ENCODE measurements at regions not wholly inside any gene's neighbourhood (a gene's known extent, or its start where the extent isn't known, plus 50 kb on each side); places are given as distances from the start of the nearest gene placed in this dataset.

- no peak for DNase-seq
- no peaks in the 10 kb centered on the region for H3K27me3 ChIP-seq (ENCODE audit: control insufficient read depth, insufficient read depth, low read length)
- H3K27ac ChIP-seq (ENCODE audit: low read length), result no peak overlapping the region
- no peaks in the 10 kb centered on the region for H3K36me3 ChIP-seq (ENCODE audit: control insufficient read depth, insufficient read depth, low read length)
- H3K9me3 ChIP-seq (replicated peaks; ENCODE audit: control insufficient read depth, low read depth, low read length), result no peaks in the 10 kb centered on the region
- H3K4me1 ChIP-seq (ENCODE audit: control insufficient read depth, insufficient read depth, low read length), result no peaks in the 10 kb centered on the region
- no peak overlapping the region for H3K4me3 ChIP-seq (ENCODE audit: low read length)
- WGBS (ENCODE audit: insufficient coverage), result 89% methylated on average over 1 of the region's 4 CpGs
These were observed 298.6 kb upstream of the DAB1 start for GRCh38 chr1:57722285-57722978.

- WGBS (ENCODE audit: insufficient coverage), result no CpG with 5 or more reads among the region's 2 CpGs
- no peaks in the 10 kb centered on the region for H3K36me3 ChIP-seq (ENCODE audit: control insufficient read depth, insufficient read depth, low read length)
These were observed 297.1 kb upstream of the DAB1 start for GRCh38 chr1:57721001-57721400.

DNA sequence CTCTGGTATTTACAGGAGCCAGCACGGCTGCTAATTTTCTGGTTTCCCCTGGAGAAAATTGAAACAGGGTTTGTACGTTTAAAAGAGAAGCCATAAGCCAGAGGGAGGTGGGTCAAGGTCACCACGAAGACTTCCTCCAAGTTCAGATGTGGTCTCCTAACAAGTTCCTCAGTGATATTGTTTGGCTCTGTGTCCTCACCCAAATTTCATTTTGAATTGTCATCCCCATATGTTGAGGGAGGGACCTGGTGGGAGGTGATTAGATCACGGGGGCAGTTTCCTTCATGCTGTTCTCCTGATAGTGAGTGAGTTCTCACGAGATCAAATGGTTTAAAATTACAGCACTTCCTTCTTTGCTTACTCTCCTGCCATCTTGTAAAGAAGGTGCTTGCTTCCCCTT, 295.4 kb upstream of the DAB1 start:
- Histone ChIP-seq H3K4me3 (ENCODE audit: low read length) (no peak overlapping the region), H3K27ac (ENCODE audit: low read length) (no peak overlapping the region), H3K36me3 (ENCODE audit: control insufficient read depth, insufficient read depth, low read length) (no peaks in the 10 kb centered on the region), H3K9me3 (replicated peaks; ENCODE audit: control insufficient read depth, low read depth, low read length) (no peaks in the 10 kb centered on the region), H3K27me3 (ENCODE audit: control insufficient read depth, insufficient read depth, low read length) (no peaks in the 10 kb centered on the region), H3K4me1 (ENCODE audit: control insufficient read depth, insufficient read depth, low read length) (no peaks in the 10 kb centered on the region)
- WGBS (ENCODE audit: insufficient coverage), result 13% methylated on average over 2 of the region's 5 CpGs
- DNase-seq, result no peak

More at GRCh38 chr1:57721001-57721400, 297.1 kb upstream of the DAB1 start:
- H3K27me3 ChIP-seq (ENCODE audit: control insufficient read depth, insufficient read depth, low read length), result no peaks in the 10 kb centered on the region
- H3K9me3 ChIP-seq (replicated peaks; ENCODE audit: control insufficient read depth, low read depth, low read length), result no peaks in the 10 kb centered on the region
- no peak for DNase-seq
- no peak overlapping the region for H3K27ac ChIP-seq (ENCODE audit: low read length)
- no peak overlapping the region for H3K4me3 ChIP-seq (ENCODE audit: low read length)
- no peaks in the 10 kb centered on the region for H3K4me1 ChIP-seq (ENCODE audit: control insufficient read depth, insufficient read depth, low read length)

DNA sequence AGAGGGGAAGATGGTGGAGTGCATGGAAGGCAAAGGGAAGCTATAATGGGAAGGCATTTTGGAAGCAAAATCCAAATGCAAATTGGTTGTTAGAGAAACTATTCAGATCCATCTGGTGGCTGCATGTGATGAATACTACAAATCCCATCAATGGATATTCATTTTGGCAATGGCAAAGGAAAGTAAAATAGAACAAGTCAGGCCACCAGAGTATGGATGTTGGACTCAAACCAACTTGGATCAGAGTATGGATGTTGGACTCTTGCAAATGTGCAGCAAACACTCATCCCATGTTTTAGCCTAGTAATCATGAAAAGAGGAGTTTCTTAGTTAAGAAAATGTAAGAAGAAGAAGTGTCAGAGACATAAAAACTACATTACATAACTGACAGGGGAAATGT, 289.6 kb upstream of the DAB1 start:
- peak; percentile 19 for DNase-seq

DNA sequence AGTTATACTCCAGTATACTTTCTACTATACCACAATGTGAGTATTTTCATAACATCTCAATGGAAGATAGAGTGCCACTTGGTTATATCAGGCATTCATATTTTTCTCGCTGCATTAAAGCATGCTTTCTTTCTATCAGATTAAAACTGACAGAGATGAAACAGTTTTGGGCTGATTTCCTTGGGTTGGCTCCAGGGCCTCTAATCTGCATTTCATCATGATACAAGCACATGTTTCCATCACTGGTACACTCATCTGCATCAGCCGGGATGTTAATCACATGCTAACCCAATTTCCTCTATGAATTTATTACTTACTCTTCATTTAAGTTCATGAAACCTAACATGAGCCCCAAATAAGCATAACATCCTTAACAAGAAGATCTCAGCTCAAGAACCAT, 289.0 kb upstream of the DAB1 start:
- Histone ChIP-seq H3K27ac (ENCODE audit: low read length) (no peak overlapping the region), H3K27me3 (ENCODE audit: control insufficient read depth, insufficient read depth, low read length) (no peaks in the 10 kb centered on the region), H3K9me3 (replicated peaks; ENCODE audit: control insufficient read depth, low read depth, low read length) (no peaks in the 10 kb centered on the region), H3K36me3 (ENCODE audit: control insufficient read depth, insufficient read depth, low read length) (no peaks in the 10 kb centered on the region), H3K4me3 (ENCODE audit: low read length) (no peak overlapping the region), H3K4me1 (ENCODE audit: control insufficient read depth, insufficient read depth, low read length) (no peaks in the 10 kb centered on the region)
- WGBS (ENCODE audit: insufficient coverage), result 72% methylated on average over 2 of the region's 2 CpGs
- DNase-seq, result no peak

More for the DNA sequence above, 289.6 kb upstream of the DAB1 start:
- H3K9me3 ChIP-seq (replicated peaks; ENCODE audit: control insufficient read depth, low read depth, low read length), result no peaks in the 10 kb centered on the region
- no peak overlapping the region for H3K4me3 ChIP-seq (ENCODE audit: low read length)
- H3K27ac ChIP-seq (ENCODE audit: low read length), result no peak overlapping the region
- H3K27me3 ChIP-seq (ENCODE audit: control insufficient read depth, insufficient read depth, low read length), result no peaks in the 10 kb centered on the region
- H3K36me3 ChIP-seq (ENCODE audit: control insufficient read depth, insufficient read depth, low read length), result no peaks in the 10 kb centered on the region
- H3K4me1 ChIP-seq (ENCODE audit: control insufficient read depth, insufficient read depth, low read length), result no peaks in the 10 kb centered on the region

DNA sequence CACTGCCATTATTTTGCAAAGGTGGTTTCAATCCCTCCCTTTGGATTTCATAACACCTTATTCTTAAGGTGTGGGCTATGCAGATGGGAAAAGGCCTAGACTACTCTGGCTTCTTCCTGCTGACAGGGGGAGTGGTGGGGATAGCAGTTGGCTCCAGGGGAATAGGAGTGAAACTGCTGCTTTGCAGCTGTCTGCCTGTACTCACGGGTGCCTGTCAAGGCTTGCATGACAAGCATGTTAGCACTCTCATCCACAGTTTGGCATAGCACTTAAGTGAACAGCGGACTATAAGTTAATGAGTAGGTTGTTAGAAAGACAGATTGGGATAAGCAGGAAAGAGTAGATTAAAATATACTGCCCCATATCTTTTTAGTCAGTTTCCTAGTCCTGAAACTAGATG, 287.5 kb upstream of the DAB1 start:
- Histone ChIP-seq H3K36me3 (ENCODE audit: control insufficient read depth, insufficient read depth, low read length) (no peaks in the 10 kb centered on the region), H3K4me1 (ENCODE audit: control insufficient read depth, insufficient read depth, low read length) (no peaks in the 10 kb centered on the region), H3K27ac (ENCODE audit: low read length) (no peak overlapping the region), H3K9me3 (replicated peaks; ENCODE audit: control insufficient read depth, low read depth, low read length) (no peaks in the 10 kb centered on the region), H3K4me3 (ENCODE audit: low read length) (no peak overlapping the region), H3K27me3 (ENCODE audit: control insufficient read depth, insufficient read depth, low read length) (no peaks in the 10 kb centered on the region)
- no CpG with 5 or more reads among the region's 2 CpGs for WGBS (ENCODE audit: insufficient coverage)
- peak; percentile 41 for DNase-seq

GRCh38 chr1:57707631-57708030, 283.8 kb upstream of the DAB1 start:
- no CpG with 5 or more reads among the region's 1 CpG for WGBS (ENCODE audit: insufficient coverage)
- no peaks in the 10 kb centered on the region for H3K36me3 ChIP-seq (ENCODE audit: control insufficient read depth, insufficient read depth, low read length)
- DNase-seq, result no peak
- H3K27ac ChIP-seq (ENCODE audit: low read length), result no peak overlapping the region
- no peaks in the 10 kb centered on the region for H3K9me3 ChIP-seq (replicated peaks; ENCODE audit: control insufficient read depth, low read depth, low read length)
- no peaks in the 10 kb centered on the region for H3K27me3 ChIP-seq (ENCODE audit: control insufficient read depth, insufficient read depth, low read length)
- no peak overlapping the region for H3K4me3 ChIP-seq (ENCODE audit: low read length)
- no peaks in the 10 kb centered on the region for H3K4me1 ChIP-seq (ENCODE audit: control insufficient read depth, insufficient read depth, low read length)

DNA sequence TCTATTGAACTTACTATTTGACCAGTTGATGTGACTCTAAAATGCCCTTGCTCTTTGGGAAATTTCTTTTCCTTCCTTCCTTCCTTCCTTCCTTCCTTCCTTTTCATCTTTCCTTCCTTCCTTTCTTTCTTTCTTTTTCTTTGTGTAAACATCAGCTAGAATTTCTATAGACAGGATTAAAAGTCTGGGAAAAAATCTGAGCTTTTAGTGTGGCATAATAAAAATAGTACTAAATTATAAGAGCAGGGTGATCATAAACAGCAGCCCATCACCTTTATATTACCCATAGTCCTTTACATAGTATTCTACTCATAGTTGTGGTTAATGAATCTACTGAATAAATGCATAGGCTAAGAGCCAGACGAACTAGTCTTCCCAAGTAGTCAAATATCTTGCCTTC, 281.0 kb upstream of the DAB1 start:
- Histone ChIP-seq H3K9me3 (replicated peaks; ENCODE audit: control insufficient read depth, low read depth, low read length) (no peaks in the 10 kb centered on the region), H3K27ac (ENCODE audit: low read length) (no peak overlapping the region), H3K36me3 (ENCODE audit: control insufficient read depth, insufficient read depth, low read length) (no peaks in the 10 kb centered on the region), H3K27me3 (ENCODE audit: control insufficient read depth, insufficient read depth, low read length) (no peaks in the 10 kb centered on the region), H3K4me3 (ENCODE audit: low read length) (no peak overlapping the region), H3K4me1 (ENCODE audit: control insufficient read depth, insufficient read depth, low read length) (no peaks in the 10 kb centered on the region)
- no CpG with 5 or more reads among the region's 1 CpG for WGBS (ENCODE audit: insufficient coverage)
- no peak for DNase-seq

- no peaks in the 10 kb centered on the region for H3K27me3 ChIP-seq (ENCODE audit: control insufficient read depth, insufficient read depth, low read length)
- no peaks in the 10 kb centered on the region for H3K36me3 ChIP-seq (ENCODE audit: control insufficient read depth, insufficient read depth, low read length)
- no peaks in the 10 kb centered on the region for H3K4me1 ChIP-seq (ENCODE audit: control insufficient read depth, insufficient read depth, low read length)
- H3K9me3 ChIP-seq (replicated peaks; ENCODE audit: control insufficient read depth, low read depth, low read length), result no peaks in the 10 kb centered on the region
- H3K27ac ChIP-seq (ENCODE audit: low read length), result no peak overlapping the region
- no peak for DNase-seq
- H3K4me3 ChIP-seq (ENCODE audit: low read length), result no peak overlapping the region
These were observed 280.4 kb upstream of the DAB1 start for GRCh38 chr1:57704231-57704630.

DNA sequence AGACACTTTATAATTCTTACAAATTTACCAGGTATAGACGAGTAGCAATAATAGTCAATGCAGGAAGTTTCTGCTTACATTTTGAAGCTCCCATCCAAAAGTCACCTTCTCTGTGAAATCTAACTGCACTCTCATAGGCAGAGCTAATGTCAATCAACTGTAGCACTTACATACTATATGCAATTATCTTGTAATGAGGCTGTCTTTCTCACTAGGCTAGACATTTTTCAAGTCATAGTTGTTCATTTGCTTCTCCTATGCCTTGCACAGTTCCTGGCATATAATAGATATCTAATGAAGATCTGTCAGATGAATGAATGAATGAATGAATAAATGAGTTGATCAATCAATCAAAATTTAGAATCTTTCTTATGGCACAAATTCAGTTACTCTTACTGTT, 273.0 kb upstream of the DAB1 start:
- Histone ChIP-seq H3K36me3 (ENCODE audit: control insufficient read depth, insufficient read depth, low read length) (no peaks in the 10 kb centered on the region), H3K27me3 (ENCODE audit: control insufficient read depth, insufficient read depth, low read length) (no peaks in the 10 kb centered on the region), H3K9me3 (replicated peaks; ENCODE audit: control insufficient read depth, low read depth, low read length) (peaks cover 4% of the 10 kb centered on the region), H3K4me3 (ENCODE audit: low read length) (no peak overlapping the region), H3K27ac (ENCODE audit: low read length) (no peak overlapping the region), H3K4me1 (ENCODE audit: control insufficient read depth, insufficient read depth, low read length) (no peaks in the 10 kb centered on the region)
- DNase-seq, result no peak
- no CpG with 5 or more reads among the region's 1 CpG for WGBS (ENCODE audit: insufficient coverage)

DNA sequence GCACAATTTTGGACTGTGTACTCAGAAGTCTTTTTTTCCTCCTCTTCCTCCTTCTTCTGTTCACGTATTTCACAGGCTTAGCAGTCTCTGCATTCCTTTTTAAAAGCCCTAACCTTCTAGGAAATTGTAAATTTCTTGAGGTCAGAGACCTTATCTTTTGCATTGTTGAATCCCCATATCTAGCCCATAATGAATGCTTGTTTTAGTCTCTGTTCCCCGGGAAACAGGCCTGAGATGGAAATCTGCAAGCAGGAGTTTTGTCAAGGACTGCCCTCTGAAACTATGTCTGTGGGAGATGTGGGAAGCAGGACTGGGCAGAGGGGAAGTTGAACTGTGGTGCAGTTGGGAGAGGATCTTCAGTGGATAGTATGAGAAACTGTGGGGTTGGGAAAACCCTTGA, 272.2 kb upstream of the DAB1 start:
- Histone ChIP-seq H3K36me3 (ENCODE audit: control insufficient read depth, insufficient read depth, low read length) (no peaks in the 10 kb centered on the region), H3K27ac (ENCODE audit: low read length) (no peak overlapping the region), H3K9me3 (replicated peaks; ENCODE audit: control insufficient read depth, low read depth, low read length) (peaks cover 4% of the 10 kb centered on the region), H3K4me3 (ENCODE audit: low read length) (no peak overlapping the region), H3K27me3 (ENCODE audit: control insufficient read depth, insufficient read depth, low read length) (no peaks in the 10 kb centered on the region), H3K4me1 (ENCODE audit: control insufficient read depth, insufficient read depth, low read length) (no peaks in the 10 kb centered on the region)
- WGBS (ENCODE audit: insufficient coverage), result no CpG with 5 or more reads among the region's 2 CpGs
- no peak for DNase-seq
